Coronary artery (tissue), 2 donors: ENCODE measurements at regions not wholly inside any gene's neighbourhood (a gene's known extent, or its start where the extent isn't known, plus 50 kb on each side); places are given as distances from the start of the nearest gene placed in this dataset.
"Not testable (repeated sequence)": the region's sequence is repeated elsewhere in the genome, so short reads cannot be mapped to it uniquely, and the experiment has no call there.

Experiments
- DNase-seq: peaks from one replicate; pipeline ENCODE4 v3.0.0-alpha.2; 2017; ENCODE audit warnings: low spot score
- H3K27ac ChIP-seq, 2 donors: fragments of 200-600 bp; sonication (generic); one replicate each; pipeline ENCODE4 v1.5.1; 2016 to 2019
- H3K4me3 ChIP-seq: fragments of 200-600 bp; sonication (generic); 2 replicates; pipeline ENCODE4 v1.5.1; 2016; ENCODE audit warnings: mild to moderate bottlenecking, moderate library complexity
- CTCF ChIP-seq: fragments of 200-600 bp; sonication (generic); IDR thresholded peaks from one replicate; pipeline ENCODE4 v1.5.1; 2019; ENCODE audit warnings: antibody characterized with exemption

GRCh38 chr3:145313751-145314150 is 847.2 kb downstream of the PLOD2 start:
- Histone ChIP-seq H3K27ac (no peak overlapping the region), H3K4me3 (no peak overlapping the region)
- DNase-seq = no peak
- TF ChIP-seq CTCF = no peak

- not testable (repeated sequence) for H3K27ac ChIP-seq, H3K4me3 ChIP-seq, DNase-seq
These were observed 844.7 kb downstream of the PLOD2 start for GRCh38 chr3:145316253-145316652.

- H3K27ac ChIP-seq = no peak overlapping the region
- TF ChIP-seq CTCF = no peak
- H3K4me3 ChIP-seq = no peak overlapping the region
- DNase-seq = no peak
These were observed 834.3 kb downstream of the PLOD2 start for GRCh38 chr3:145326666-145327065.

GRCh38 chr3:145333427-145333826 is 827.6 kb downstream of the PLOD2 start:
- DNase-seq = not testable (repeated sequence)

GRCh38 chr3:145333931-145334330 is 827.1 kb downstream of the PLOD2 start:
- no peak for TF ChIP-seq CTCF
- no peak for DNase-seq
- Histone ChIP-seq H3K4me3 (no peak overlapping the region), H3K27ac (no peak overlapping the region)

More at GRCh38 chr3:145333427-145333826, 827.6 kb downstream of the PLOD2 start:
- not testable (repeated sequence) for H3K4me3 ChIP-seq, H3K27ac ChIP-seq

GRCh38 chr3:145355206-145355605 is 805.8 kb downstream of the PLOD2 start:
- TF ChIP-seq CTCF = no peak
- Histone ChIP-seq H3K4me3 (no peak overlapping the region), H3K27ac (no peak overlapping the region)
- DNase-seq = no peak

GRCh38 chr3:145357453-145357852 is 803.5 kb downstream of the PLOD2 start:
- no peak for DNase-seq
- Histone ChIP-seq H3K4me3 (no peak overlapping the region), H3K27ac (no peak overlapping the region)
- TF ChIP-seq CTCF = no peak

GRCh38 chr3:145359040-145359439 is 801.9 kb downstream of the PLOD2 start:
- no peak overlapping the region for H3K27ac ChIP-seq
- TF ChIP-seq CTCF = no peak
- no peak overlapping the region for H3K4me3 ChIP-seq
- no peak for DNase-seq
